A172 (cell line): ENCODE measurements at regions not wholly inside any gene's neighbourhood (a gene's known extent, or its start where the extent isn't known, plus 50 kb on each side); places are given as distances from the start of the nearest gene placed in this dataset.
A peak's percentile ranks its signal among the peaks of the same experiment; 100 is the strongest.
"Not testable (repeated sequence)": the region's sequence is repeated elsewhere in the genome, so short reads cannot be mapped to it uniquely, and the experiment has no call there.

Experiments used
- DNase-seq: peaks from one replicate; pipeline ENCODE4 v3.0.0-alpha.2; 2015; ENCODE audit warnings: low spot score

DNA sequence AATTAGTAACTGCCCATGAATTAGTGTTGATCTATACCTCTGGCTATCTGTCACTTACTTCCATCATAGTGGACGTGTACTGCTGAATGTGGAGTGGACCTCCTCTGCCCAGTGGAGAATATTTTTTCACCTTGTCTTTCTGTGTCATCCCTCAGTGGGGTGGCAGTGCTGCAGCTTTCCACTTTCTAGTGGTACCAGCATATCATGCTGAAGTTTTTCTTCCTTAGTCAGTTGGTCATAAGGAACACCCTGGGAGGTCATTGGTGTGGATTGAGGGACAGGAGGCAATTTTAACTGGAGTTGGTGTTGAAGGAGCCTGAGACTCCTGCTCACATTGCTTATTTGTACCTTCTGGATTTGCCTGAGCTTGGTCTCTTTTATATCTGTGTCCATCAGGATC lies 151.7 kb upstream of the ANKH start:
- DNase-seq, result no peak

DNA sequence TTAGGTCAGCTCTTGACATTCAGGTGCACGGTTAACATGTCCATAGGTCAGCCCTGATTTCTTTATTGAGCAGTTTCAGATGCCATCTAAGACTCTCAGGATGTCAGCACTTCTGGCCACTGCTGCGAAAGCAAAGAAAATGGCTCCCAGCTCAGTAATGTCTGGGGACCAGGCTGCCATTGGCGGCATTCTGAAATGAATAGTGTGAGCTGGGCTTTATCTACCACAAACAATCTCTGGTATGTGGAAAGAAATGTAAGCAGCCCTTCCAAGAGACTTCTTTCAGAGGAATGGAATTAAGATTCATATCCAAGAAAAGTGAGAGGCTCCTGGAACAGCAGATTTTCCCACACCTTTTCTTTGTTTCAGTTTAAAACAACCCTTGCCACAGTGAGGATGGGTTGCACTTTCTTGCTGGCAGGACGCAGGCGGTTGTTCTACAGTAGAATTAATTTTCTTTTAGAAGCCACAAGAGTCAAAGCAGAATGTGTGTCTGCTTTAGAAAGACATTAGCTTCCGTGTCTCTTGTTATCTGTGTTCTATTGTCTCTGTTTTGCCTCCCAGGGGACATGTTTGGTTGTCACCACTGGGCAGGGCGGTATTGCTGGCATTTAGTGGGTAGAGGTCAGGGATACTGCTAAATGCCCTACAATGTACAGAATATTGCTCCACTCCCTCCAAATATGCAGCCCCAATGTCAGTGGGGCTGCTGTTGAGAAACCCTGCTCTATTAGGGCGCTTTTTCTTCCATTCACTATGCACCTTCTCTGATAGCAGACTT lies 149.9 kb upstream of the ANKH start:
- DNase-seq, result peak; percentile 91

GRCh38 chr5:15020736-15021135 lies 149.2 kb upstream of the ANKH start:
- peak; percentile 87 for DNase-seq

GRCh38 chr5:15014809-15015208 lies 143.2 kb upstream of the ANKH start:
- DNase-seq, result no peak

GRCh38 chr5:15013654-15014463 lies 142.3 kb upstream of the ANKH start:
- DNase-seq, result peak; percentile 70

DNA sequence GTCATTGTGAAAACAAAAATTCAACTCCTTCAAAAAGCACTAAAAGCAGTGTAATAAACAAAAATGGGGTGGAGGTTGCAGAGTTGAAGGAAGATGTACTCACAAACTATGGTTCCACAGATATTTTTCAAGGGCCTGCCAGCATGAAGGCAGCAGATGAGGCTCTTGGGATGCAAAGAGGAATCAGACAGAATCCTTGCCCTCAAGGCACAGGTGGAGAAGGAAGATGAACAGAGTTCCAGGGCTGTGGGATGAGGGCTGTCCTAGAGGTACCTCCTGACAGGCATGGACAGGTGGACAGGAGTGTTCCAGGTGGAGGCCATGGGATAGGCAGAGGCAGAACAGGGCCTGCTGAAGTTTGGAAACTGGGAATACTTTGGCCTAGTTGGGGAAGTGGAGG lies 140.5 kb upstream of the ANKH start:
- no peak for DNase-seq

DNA sequence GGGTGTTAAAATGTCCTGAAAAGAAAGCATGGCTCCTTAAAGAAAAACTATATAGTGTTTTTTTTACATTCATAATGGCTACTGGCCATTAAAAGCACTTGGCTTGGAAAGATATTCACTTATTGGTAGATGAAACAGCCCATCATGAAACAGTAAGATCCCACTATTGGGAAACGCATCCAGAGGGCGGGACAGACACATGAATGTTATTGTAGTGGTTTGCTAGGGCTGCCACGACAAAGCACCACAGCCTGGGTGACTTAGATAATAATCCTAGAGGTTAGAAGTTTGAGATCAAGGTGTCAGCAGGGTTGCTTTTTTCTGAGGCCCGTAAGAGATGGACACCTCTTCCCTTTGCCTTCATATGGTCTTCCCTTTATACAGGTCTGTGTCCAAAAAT lies 139.4 kb upstream of the ANKH start:
- no peak for DNase-seq

- peak; percentile 84 for DNase-seq
These were observed 137.8 kb upstream of the ANKH start for GRCh38 chr5:15009420-15009819.

- no peak for DNase-seq
These were observed 137.3 kb upstream of the ANKH start for GRCh38 chr5:15008921-15009320.

GRCh38 chr5:15008476-15008875 lies 136.9 kb upstream of the ANKH start:
- DNase-seq, result peak; percentile 93

GRCh38 chr5:15007646-15008045 lies 136.1 kb upstream of the ANKH start:
- DNase-seq, result no peak

DNA sequence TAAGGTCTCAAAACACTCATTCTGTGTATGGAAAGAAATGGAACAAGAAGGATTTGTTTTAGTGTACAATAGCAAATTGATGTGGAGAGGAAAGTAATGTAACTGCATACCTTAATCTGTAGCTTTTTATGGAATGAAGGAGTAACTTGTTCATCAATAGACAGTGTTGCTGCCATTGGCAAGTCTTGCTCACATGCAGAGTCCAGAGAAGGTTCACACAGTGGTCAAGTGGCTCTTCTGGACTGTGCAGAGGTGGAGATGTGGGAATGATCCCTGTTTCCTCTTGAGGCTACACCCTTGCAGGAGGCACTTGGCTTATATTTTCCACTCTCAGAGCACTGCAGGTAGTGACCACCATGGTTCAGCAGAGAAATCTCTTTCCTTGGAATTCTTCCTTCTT lies 132.9 kb upstream of the ANKH start:
- DNase-seq, result no peak

DNA sequence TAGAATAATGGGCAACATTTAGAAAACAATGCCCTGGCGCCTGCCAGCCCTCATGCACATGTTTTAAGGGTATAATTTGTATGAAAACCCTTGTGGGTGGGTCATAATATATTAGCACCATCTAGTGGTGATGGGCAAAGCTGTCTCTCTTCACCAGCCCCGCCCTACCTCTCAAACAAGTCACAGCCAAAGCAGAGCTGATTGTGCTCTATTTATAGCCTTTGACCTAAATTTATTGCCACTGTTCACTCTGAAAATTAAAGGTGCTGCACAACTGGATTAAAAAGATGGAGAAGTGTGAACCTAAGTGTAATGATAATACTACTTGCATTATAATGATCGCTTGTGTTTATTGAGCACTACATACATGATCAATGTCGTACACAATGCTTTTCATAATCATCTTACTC lies 131.9 kb upstream of the ANKH start:
- peak; percentile 80 for DNase-seq

GRCh38 chr5:15002791-15003190 lies 131.2 kb upstream of the ANKH start:
- DNase-seq, result no peak

DNA sequence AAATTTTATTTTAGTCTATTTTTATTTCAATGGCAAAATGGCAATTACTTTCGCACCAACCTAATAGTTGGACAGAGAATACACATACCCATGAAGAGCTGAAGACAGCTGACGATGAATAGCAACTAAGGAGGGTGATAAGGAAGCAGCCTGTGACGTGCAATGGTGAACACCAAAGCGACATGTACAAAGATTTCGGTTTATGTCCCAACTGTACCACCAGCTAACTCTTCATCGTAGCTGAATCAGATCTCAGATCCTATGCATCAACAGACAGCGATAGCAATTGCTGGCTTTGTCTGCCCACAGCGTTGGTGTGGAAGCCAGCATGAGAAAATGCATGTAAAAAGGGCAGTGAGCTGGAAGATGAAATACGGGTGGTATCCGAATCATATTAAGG lies 130.6 kb upstream of the ANKH start:
- DNase-seq, result no peak

DNA sequence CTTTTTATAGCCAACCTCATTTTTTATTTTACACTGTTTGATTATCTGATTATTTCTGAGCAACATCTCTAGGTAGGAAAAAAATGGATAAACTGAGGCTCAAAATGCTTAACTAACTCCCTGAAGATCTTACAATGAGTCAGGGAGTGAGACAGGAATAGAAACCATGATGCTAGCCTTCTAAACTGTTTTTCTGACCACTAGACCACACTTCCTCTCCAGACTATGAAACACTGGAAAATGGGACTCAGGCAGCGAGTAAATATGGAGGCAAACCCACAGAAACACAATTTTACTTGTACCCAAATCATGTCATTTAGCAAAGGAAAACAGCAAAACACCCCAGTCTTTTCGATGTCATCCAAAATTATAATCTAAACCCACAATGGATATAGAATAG lies 129.9 kb upstream of the ANKH start:
- DNase-seq, result no peak

GRCh38 chr5:14998491-14998890 lies 126.9 kb upstream of the ANKH start:
- DNase-seq, result no peak

DNA sequence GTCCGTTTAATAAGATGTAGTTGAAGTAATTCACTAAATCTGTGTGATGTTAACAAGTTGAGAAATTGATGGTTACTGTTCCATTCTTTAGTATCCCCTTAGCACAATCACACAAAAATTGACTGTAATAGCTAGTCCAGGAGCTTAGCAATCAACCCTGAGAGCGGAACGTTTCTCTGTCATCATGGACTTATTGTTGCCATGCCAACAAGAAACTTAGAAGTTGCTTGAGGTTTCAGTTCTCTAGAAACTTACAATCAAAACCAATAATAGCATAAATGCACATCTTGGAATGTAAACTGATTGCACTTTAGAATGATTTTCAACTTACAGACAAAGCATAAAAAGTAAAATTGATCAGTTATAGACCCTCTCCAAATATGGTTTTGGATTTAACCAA lies 125.4 kb upstream of the ANKH start:
- no peak for DNase-seq

DNA sequence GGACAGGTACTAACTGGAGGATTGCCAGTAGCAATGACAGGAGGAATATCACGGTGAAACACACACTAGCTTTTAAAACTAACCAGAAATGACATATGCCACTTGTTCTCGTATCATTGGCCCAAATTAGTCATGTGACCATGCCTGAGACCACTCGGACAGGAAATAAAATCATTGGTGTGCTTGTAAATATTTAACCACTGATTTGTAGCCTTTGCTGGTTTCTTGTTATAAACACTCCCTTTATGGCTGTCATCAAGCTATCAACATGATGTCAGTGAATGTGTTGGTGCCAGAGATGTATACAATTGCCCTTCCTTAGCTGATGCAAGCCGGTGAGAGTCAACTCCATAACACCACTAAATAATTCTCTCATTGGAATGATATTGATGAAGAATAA lies 123.7 kb upstream of the ANKH start:
- DNase-seq, result no peak

DNA sequence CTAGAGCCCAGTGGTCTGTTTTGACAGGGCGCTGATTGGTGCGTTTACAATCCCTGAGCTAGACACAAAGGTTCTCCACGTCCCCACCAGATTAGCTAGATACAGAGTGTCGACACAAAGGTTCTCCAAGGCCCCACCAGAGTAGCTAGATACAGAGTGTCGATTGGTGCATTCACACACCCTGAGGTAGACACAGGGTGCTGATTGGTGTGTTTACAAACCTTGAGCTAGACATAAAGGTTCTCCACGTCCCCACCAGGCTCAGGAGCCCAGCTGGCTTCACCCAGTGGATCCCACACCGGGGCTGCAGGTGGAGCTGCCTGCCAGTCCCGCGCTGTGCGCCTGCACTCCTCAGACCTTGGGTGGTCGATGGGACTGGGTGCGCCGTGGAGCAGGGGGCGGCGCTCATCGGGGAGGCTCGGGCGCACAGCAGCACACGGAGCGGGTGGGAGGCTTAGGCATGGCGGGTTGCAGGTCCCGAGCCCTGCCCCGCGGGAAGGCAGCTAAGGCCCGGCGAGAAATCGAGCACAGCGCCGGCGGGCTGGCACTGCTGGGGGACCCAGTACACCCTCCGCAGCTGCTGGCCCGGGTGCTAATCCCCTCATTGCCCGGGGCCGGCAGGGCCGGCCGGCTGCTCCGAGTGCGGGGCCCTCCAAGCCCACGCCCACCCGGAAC lies 122.0 kb upstream of the ANKH start:
- DNase-seq, result not testable (repeated sequence)

DNA sequence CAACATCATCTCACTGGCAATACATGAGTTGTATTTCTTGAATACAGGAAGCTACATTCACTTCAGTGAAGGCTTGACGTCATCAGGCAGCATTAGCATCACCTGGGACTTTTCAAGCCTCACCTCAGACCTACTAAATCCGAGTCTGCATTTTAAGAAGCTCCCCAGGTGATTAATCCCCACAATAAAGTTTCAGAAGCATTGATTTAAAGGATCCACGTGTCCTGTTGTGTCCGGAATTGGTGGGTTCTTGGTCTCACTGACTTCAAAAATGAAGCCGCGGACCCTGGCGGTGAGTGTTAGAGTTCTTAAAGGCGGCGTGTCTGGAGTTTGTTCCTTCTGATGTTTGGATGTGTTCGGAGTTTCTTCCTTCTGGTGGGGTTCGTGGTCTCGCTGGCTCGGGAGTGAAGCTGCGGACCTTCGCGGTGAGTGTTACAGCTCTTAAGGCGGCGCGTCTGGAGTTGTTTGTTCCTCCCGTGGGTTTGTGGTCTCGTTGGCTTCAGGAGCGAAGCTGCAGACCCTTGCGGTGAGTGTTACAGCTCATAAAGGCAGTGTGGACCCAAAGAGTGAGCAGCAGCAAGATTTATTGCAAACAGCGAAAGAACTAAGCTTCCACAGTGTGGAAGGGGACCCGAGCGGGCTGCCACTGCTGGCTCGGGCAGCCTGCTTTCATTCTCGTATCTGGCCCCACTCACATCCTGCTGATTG lies 121.3 kb upstream of the ANKH start:
- DNase-seq, result not testable (repeated sequence)

GRCh38 chr5:14988223-14988622 lies 116.6 kb upstream of the ANKH start:
- DNase-seq, result no peak
